Central memory CD4-positive, alpha-beta T cell (primary cell): ENCODE measurements at regions not wholly inside any gene's neighbourhood (a gene's known extent, or its start where the extent isn't known, plus 50 kb on each side); places are given as distances from the start of the nearest gene placed in this dataset.
A peak's percentile ranks its signal among the peaks of the same experiment; 100 is the strongest.

Experiments
- DNase-seq: peaks from one replicate; pipeline ENCODE4 v3.0.0; 2022

- DNase-seq, result no peak
Observed at GRCh38 chr12:92614001-92614400, 88.8 kb upstream of the PLEKHG7 start.

GRCh38 chr12:92612611-92613010 is 90.2 kb upstream of the PLEKHG7 start:
- no peak for DNase-seq

GRCh38 chr12:92608151-92609091 is 94.4 kb upstream of the PLEKHG7 start:
- no peak for DNase-seq

- no peak for DNase-seq
Observed at GRCh38 chr12:92606956-92607355, 95.8 kb upstream of the PLEKHG7 start.

- DNase-seq, result no peak
Observed at GRCh38 chr12:92605621-92606170, 97.1 kb upstream of the PLEKHG7 start.

GRCh38 chr12:92604786-92605185 is 98.0 kb upstream of the PLEKHG7 start:
- no peak for DNase-seq

- no peak for DNase-seq
Observed at GRCh38 chr12:92603741-92604432, 98.9 kb upstream of the PLEKHG7 start.

- no peak for DNase-seq
Observed at GRCh38 chr12:92602930-92603623, 99.7 kb upstream of the PLEKHG7 start.

- DNase-seq, result no peak
Observed at GRCh38 chr12:92602476-92602875, 100.3 kb upstream of the PLEKHG7 start.

- no peak for DNase-seq
Observed at GRCh38 chr12:92601680-92602079, 101.1 kb upstream of the PLEKHG7 start.

GRCh38 chr12:92601176-92601575 is 101.6 kb upstream of the PLEKHG7 start:
- no peak for DNase-seq

- DNase-seq, result no peak
Observed at GRCh38 chr12:92600052-92600451, 102.7 kb upstream of the PLEKHG7 start.

- no peak for DNase-seq
Observed at GRCh38 chr12:92597997-92598396, 104.8 kb upstream of the PLEKHG7 start.

GRCh38 chr12:92597118-92597517 is 105.7 kb upstream of the PLEKHG7 start:
- DNase-seq, result no peak

- DNase-seq, result no peak
Observed at GRCh38 chr12:92596383-92596782, 106.4 kb upstream of the PLEKHG7 start.

GRCh38 chr12:92595663-92596062 is 107.1 kb upstream of the PLEKHG7 start:
- DNase-seq, result no peak

GRCh38 chr12:92593734-92594402 is 108.9 kb upstream of the PLEKHG7 start:
- DNase-seq, result peak; percentile 96

GRCh38 chr12:92585115-92585727 is 117.6 kb upstream of the PLEKHG7 start:
- DNase-seq, result no peak

- DNase-seq, result no peak
Observed at GRCh38 chr12:92583910-92584309, 118.9 kb upstream of the PLEKHG7 start.

- no peak for DNase-seq
Observed at GRCh38 chr12:92582893-92583292, 119.9 kb upstream of the PLEKHG7 start.

GRCh38 chr12:92582475-92582874 is 120.3 kb upstream of the PLEKHG7 start:
- no peak for DNase-seq

- no peak for DNase-seq
Observed at GRCh38 chr12:92581604-92582003, 121.2 kb upstream of the PLEKHG7 start.
